ENCODE measurements at regions not wholly inside any gene's neighbourhood (a gene's known extent, or its start where the extent isn't known, plus 50 kb on each side); places are given as distances from the start of the nearest gene placed in this dataset.

DNA sequence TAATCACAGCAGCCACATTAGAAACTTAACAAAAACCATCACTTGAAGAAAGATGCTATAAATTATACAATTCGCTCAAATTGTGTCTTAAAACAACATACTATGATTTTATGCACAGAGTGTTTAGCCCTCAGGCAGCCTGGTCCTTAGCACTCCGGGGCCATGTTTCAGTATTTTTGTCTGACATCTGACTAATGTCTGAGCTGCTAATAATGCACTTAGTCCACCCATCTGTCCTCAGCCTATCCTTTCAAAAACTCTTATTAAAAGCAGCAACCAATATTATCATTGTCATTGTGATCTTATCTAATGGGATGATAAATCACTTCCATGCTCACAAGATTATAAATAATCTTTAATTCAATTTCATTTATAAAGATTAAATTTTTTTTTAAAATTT is 602.7 kb upstream of the FOXG1 start:
- no peak for TF ChIP-seq ZNF384 (IDR thresholded peaks at IDR 0.05)
- TF ChIP-seq FOXM1 (IDR thresholded peaks at IDR 0.05; ENCODE audit: borderline replicate concordance): no peak
- no peak for TF ChIP-seq SUZ12 (IDR thresholded peaks at IDR 0.05)
- TF ChIP-seq, protein P1, sequence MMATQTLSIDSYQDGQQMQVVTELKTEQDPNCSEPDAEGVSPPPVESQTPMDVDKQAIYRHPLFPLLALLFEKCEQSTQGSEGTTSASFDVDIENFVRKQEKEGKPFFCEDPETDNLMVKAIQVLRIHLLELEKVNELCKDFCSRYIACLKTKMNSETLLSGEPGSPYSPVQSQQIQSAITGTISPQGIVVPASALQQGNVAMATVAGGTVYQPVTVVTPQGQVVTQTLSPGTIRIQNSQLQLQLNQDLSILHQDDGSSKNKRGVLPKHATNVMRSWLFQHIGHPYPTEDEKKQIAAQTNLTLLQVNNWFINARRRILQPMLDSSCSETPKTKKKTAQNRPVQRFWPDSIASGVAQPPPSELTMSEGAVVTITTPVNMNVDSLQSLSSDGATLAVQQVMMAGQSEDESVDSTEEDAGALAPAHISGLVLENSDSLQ (IDR thresholded peaks at IDR 0.05): no peak
- no peak for TF ChIP-seq TARDBP (IDR thresholded peaks at IDR 0.05)
- no peak for TF ChIP-seq SP1 (IDR thresholded peaks at IDR 0.05)
- TF ChIP-seq HDGF (IDR thresholded peaks at IDR 0.05; ENCODE audit: borderline replicate concordance): no peak
- TF ChIP-seq CTBP1 (IDR thresholded peaks at IDR 0.05; ENCODE audit: borderline replicate concordance): no peak
- no peak for TF ChIP-seq ELF4 (IDR thresholded peaks at IDR 0.05)
- no peak for TF ChIP-seq L3MBTL2 (conservative IDR thresholded peaks at IDR 0.05)
- TF ChIP-seq FOXA1 (IDR thresholded peaks at IDR 0.05): no peak
- no peak for TF ChIP-seq LEF1 (IDR thresholded peaks at IDR 0.05; ENCODE audit: borderline replicate concordance)
- TF ChIP-seq NFRKB (IDR thresholded peaks at IDR 0.05): no peak

All from HEK293T (cell line).